HCT116 (cell line): ENCODE measurements at regions not wholly inside any gene's neighbourhood (a gene's known extent, or its start where the extent isn't known, plus 50 kb on each side); places are given as distances from the start of the nearest gene placed in this dataset.

Experiments used
- ATAC-seq: fragments of 200-7000 bp; cut with Tn5 transposase; 2 replicates; pipeline ENCODE4 v1.9.1; 2020; ENCODE audit warnings: mild to moderate bottlenecking, moderate library complexity
- BruUV-seq: library from RNA; stranded (reverse); fragments of 400-500 nt; replicated peaks from 2 replicates; lab custom pipeline; 2021; lab: Mats Ljungman, UMichigan
- CTCF ChIA-PET: fragments of 300-600 bp; sonication (Branson Sonifier 250); formaldehyde crosslinking; loops from one replicate; lab custom pipeline; 2021; ENCODE audit warnings: antibody characterized with exemption; lab: Charles Lee
- POLR2A ChIA-PET: fragments of 300-600, 350-600 bp; sonication (Branson Sonifier 250); formaldehyde crosslinking; loops from one replicate; lab custom pipeline; 2021; ENCODE audit warnings: antibody characterized with exemption; lab: Charles Lee
- RAD21 ChIA-PET, 2 experiments: fragments of 300-600 bp; sonication (Branson Sonifier 250); formaldehyde crosslinking; loops; one replicate each; lab custom pipeline; 2023; ENCODE audit warnings: low total read pairs in 2 of 2; ENCODE audit not compliant: uncharacterized antibody in 2 of 2, unreplicated experiment in 2 of 2, low non-redundant PET in 1 of 2; lab: Charles Lee
- DNase-seq: peaks from one replicate; pipeline ENCODE4 v3.0.0-alpha.2; 2010; ENCODE audit warnings: low read depth, low spot score
- H2AFZ ChIP-seq: fragments of 200-600 bp; shearing (Covaris generic), sonication (generic); 2 replicates; pipeline ENCODE4 v1.6.1; 2017; ENCODE audit warnings: low read depth, mixed run types, mixed read lengths, antibody characterized with exemption, low read length; ENCODE audit not compliant: poor library complexity, severe bottlenecking
- H3K27ac ChIP-seq: 2 replicates; pipeline ENCODE4 v1.5.1; 2012; ENCODE audit warnings: low read depth, low read length
- H3K27me3 ChIP-seq: fragments of 200-600 bp; sonication (generic); 2 replicates; pipeline ENCODE4 v1.6.1; 2016; ENCODE audit warnings: mixed run types, low read length, mixed read lengths; ENCODE audit not compliant: insufficient read depth
- H3K36me3 ChIP-seq, 2 experiments: fragments of 200-500 bp in 1 of 2; fragments of 200-600 bp in 1 of 2; sonication (Bioruptor generic) in 1 of 2; sonication (generic) in 1 of 2; 2 replicates each; pipeline versions ENCODE4 v1.5.1 to v1.6.1; 2014 to 2016; ENCODE audit warnings: low read length in 2 of 2, inconsistent platforms in 1 of 2, mixed read lengths in 1 of 2, mixed run types in 1 of 2; ENCODE audit not compliant: insufficient read depth in 2 of 2, control insufficient read depth in 1 of 2
- H3K4me1 ChIP-seq, 2 experiments: fragments of 200-600 bp in 1 of 2; sonication (generic) in 1 of 2; 2 replicates each; pipeline versions ENCODE4 v1.5.1 to v1.6.1; 2012 to 2017; ENCODE audit warnings: low read length in 2 of 2, inconsistent platforms in 1 of 2, mild to moderate bottlenecking in 1 of 2, mixed read lengths in 1 of 2, mixed run types in 1 of 2, moderate library complexity in 1 of 2; ENCODE audit not compliant: insufficient read depth in 2 of 2, control insufficient read depth in 1 of 2
- H3K4me2 ChIP-seq: fragments of 200-600 bp; sonication (generic); 2 replicates; pipeline ENCODE4 v1.6.1; 2017; ENCODE audit warnings: mixed run types, low read length, mixed read lengths
- H3K4me3 ChIP-seq, 2 experiments: fragments of 200-600 bp in 1 of 2; sonication (generic) in 1 of 2; replicated peaks in 1 of 2; 2 replicates each; pipeline ENCODE4 v1.5.1; 2011 to 2016; ENCODE audit warnings: low read length in 2 of 2, control low read depth in 1 of 2, low read depth in 1 of 2, mild to moderate bottlenecking in 1 of 2, mixed read lengths in 1 of 2, mixed run types in 1 of 2
- H3K79me2 ChIP-seq: fragments of 200-600 bp; sonication (generic); 2 replicates; pipeline ENCODE4 v1.6.1; 2017; ENCODE audit warnings: mild to moderate bottlenecking, mixed run types, low read length, moderate library complexity, mixed read lengths; ENCODE audit not compliant: insufficient read depth
- H3K9ac ChIP-seq: fragments of 200-600 bp; sonication (generic); 2 replicates; pipeline ENCODE4 v1.6.1; 2016; ENCODE audit warnings: low read length, mixed read lengths
- H3K9me2 ChIP-seq: fragments of 200-600 bp; sonication (generic), shearing (Covaris generic); 2 replicates; pipeline ENCODE4 v1.6.1; 2017; ENCODE audit warnings: mixed run types, mild to moderate bottlenecking, moderate library complexity; ENCODE audit not compliant: insufficient read depth
- H3K9me3 ChIP-seq, 2 experiments: fragments of 200-500 bp in 1 of 2; fragments of 200-600 bp in 1 of 2; sonication (Bioruptor generic) in 1 of 2; sonication (generic) in 1 of 2; 2 replicates each; pipeline ENCODE4 v1.6.1; 2014 to 2017; ENCODE audit warnings: low read length in 2 of 2, mixed read lengths in 2 of 2, inconsistent platforms in 1 of 2, low read depth in 1 of 2, mild to moderate bottlenecking in 1 of 2, mixed run types in 1 of 2, moderate library complexity in 1 of 2; ENCODE audit not compliant: control insufficient read depth in 1 of 2, insufficient read depth in 1 of 2
- H4K20me1 ChIP-seq: fragments of 200-600 bp; sonication (generic), shearing (Covaris generic); 2 replicates; pipeline ENCODE4 v1.6.1; 2017; ENCODE audit warnings: mixed run types, mild to moderate bottlenecking, moderate library complexity; ENCODE audit not compliant: insufficient read depth
- CBX3 ChIP-seq: IDR thresholded peaks from 2 replicates; pipeline ENCODE4 v1.6.1; 2012; ENCODE audit warnings: low read depth
- CEBPB ChIP-seq: IDR thresholded peaks from 2 replicates; pipeline ENCODE4 v1.6.1; 2012; ENCODE audit warnings: low read depth
- EGR1 ChIP-seq: IDR thresholded peaks from 2 replicates; pipeline ENCODE4 v1.6.1; 2012; ENCODE audit warnings: low read depth
- ELF1 ChIP-seq: IDR thresholded peaks from 2 replicates; pipeline ENCODE4 v1.6.1; 2012; ENCODE audit warnings: low read depth, borderline replicate concordance
- EZH2 ChIP-seq: fragments of 200-600 bp; sonication (generic); IDR thresholded peaks from 2 replicates; pipeline ENCODE4 v1.6.1; 2017; ENCODE audit warnings: antibody characterized with exemption, mixed run types
- EZH2phosphoT487 ChIP-seq: fragments of 200-600 bp; IDR thresholded peaks from 2 replicates; pipeline ENCODE4 v1.6.1; 2018; ENCODE audit warnings: antibody characterized with exemption, borderline replicate concordance
- FOSL1 ChIP-seq: IDR thresholded peaks from 2 replicates; pipeline ENCODE4 v1.6.1; 2012; ENCODE audit warnings: low read depth
- JUND ChIP-seq: IDR thresholded peaks from 2 replicates; pipeline ENCODE4 v1.6.1; 2012
- POLR2A ChIP-seq: IDR thresholded peaks from 2 replicates; pipeline ENCODE4 v1.7.0; 2011; ENCODE audit warnings: borderline replicate concordance; ENCODE audit not compliant: insufficient read depth, insufficient read length; ENCODE audit errors: extremely low read depth
- POLR2AphosphoS5 ChIP-seq: IDR thresholded peaks from 2 replicates; pipeline ENCODE4 v1.6.1; 2011; ENCODE audit warnings: mild to moderate bottlenecking, low read depth, low read length, moderate library complexity
- RAD21 ChIP-seq: IDR thresholded peaks from 2 replicates; pipeline ENCODE4 v1.6.1; 2012; ENCODE audit warnings: low read depth, mild to moderate bottlenecking
- SIN3A ChIP-seq: IDR thresholded peaks from 2 replicates; pipeline ENCODE4 v1.6.1; 2012; ENCODE audit warnings: low read depth
- SP1 ChIP-seq: IDR thresholded peaks from 2 replicates; pipeline ENCODE4 v1.6.1; 2012; ENCODE audit warnings: low read depth
- SRF ChIP-seq: IDR thresholded peaks from 2 replicates; pipeline ENCODE4 v1.6.1; 2012; ENCODE audit warnings: low read depth
- TCF7L2 ChIP-seq: IDR thresholded peaks from 2 replicates; pipeline ENCODE4 v1.7.0; 2011; ENCODE audit warnings: borderline replicate concordance, inconsistent platforms; ENCODE audit not compliant: insufficient read depth, insufficient read length; ENCODE audit errors: extremely low read depth
- YY1 ChIP-seq: IDR thresholded peaks from 2 replicates; pipeline ENCODE4 v1.6.1; 2011; ENCODE audit warnings: low read length, low read depth, moderate library complexity, mild to moderate bottlenecking; ENCODE audit not compliant: insufficient replicate concordance; ENCODE audit errors: extremely low read depth
- ZFX ChIP-seq: fragments of 450-650 bp; IDR thresholded peaks from 2 replicates; pipeline ENCODE4 v1.6.1; 2017
- ZNF274 ChIP-seq: fragments of 200-500 bp; sonication (Bioruptor generic); IDR thresholded peaks from 2 replicates; pipeline ENCODE4 v1.6.1; 2014; ENCODE audit warnings: mild to moderate bottlenecking, low read depth, low read length, inconsistent platforms
- intact Hi-C: fragments of 100-400 bp; cut with micrococcal nuclease; formaldehyde crosslinking; loops from 2 replicates; pipeline ENCODE4 v1.10.0; 2022
- TF ChIP-seq, protein P1 (sequence below): IDR thresholded peaks from 2 replicates; pipeline ENCODE4 v1.6.1; 2011; ENCODE audit warnings: mild to moderate bottlenecking, low read length, moderate library complexity; ENCODE audit not compliant: insufficient replicate concordance; ENCODE audit errors: extremely low read depth
- TF ChIP-seq, protein P2 (sequence below): IDR thresholded peaks from 2 replicates; pipeline ENCODE4 v1.6.1; 2012

DNA sequence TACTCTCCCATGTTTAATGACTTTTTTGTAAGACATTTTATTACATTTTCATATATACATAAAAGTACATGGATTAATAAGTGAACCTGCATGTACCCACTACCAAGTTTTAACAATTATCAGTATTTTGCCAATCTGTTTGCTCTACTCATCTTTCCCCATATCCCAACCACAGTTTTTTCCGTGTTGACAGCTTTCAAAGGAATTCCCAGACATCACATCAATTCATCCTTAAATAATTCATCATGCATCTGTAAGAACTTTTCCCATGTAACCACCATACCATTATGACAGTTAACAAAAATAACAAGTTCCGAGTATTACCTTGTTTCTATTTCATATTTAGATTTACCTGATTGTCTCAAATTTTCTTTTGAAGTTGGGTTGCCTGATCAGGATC lies 436.7 kb downstream of the PDCD6IP start:
- no peaks in the 10 kb centered on the region for H4K20me1 ChIP-seq
- ChIA-PET CTCF (no interaction called here), POLR2A (no interaction called here)
- H3K9me2 ChIP-seq: no peaks in the 10 kb centered on the region
- H2AFZ ChIP-seq: no peak overlapping the region
- H3K9me3 ChIP-seq: no peaks in the 10 kb centered on the region
- DNase-seq: no peak
- no peak overlapping the region for H3K4me2 ChIP-seq
- H3K79me2 ChIP-seq: no peaks in the 10 kb centered on the region
- BruUV-seq: no TSS peak
- no peaks in the 10 kb centered on the region for H3K4me1 ChIP-seq
- no peak overlapping the region for H3K27ac ChIP-seq
- intact Hi-C loops: no loop called here
- no peak for TF ChIP-seq SP1
- TF ChIP-seq YY1: no peak
- no peak for TF ChIP-seq ELF1
- TF ChIP-seq, protein P1, sequence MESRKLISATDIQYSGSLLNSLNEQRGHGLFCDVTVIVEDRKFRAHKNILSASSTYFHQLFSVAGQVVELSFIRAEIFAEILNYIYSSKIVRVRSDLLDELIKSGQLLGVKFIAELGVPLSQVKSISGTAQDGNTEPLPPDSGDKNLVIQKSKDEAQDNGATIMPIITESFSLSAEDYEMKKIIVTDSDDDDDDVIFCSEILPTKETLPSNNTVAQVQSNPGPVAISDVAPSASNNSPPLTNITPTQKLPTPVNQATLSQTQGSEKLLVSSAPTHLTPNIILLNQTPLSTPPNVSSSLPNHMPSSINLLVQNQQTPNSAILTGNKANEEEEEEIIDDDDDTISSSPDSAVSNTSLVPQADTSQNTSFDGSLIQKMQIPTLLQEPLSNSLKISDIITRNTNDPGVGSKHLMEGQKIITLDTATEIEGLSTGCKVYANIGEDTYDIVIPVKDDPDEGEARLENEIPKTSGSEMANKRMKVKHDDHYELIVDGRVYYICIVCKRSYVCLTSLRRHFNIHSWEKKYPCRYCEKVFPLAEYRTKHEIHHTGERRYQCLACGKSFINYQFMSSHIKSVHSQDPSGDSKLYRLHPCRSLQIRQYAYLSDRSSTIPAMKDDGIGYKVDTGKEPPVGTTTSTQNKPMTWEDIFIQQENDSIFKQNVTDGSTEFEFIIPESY: no peak
- TF ChIP-seq POLR2A: no peak
- TF ChIP-seq FOSL1: no peak
- no peak for TF ChIP-seq CEBPB
- no peak for TF ChIP-seq CBX3
- no peak for TF ChIP-seq EZH2phosphoT487
- no peak for TF ChIP-seq ZNF274
- no peak for TF ChIP-seq ZFX
- TF ChIP-seq RAD21: no peak
- no peak for TF ChIP-seq TCF7L2
- TF ChIP-seq POLR2AphosphoS5: no peak
- no peak for TF ChIP-seq JUND
- TF ChIP-seq SIN3A: no peak
- TF ChIP-seq, protein P2, sequence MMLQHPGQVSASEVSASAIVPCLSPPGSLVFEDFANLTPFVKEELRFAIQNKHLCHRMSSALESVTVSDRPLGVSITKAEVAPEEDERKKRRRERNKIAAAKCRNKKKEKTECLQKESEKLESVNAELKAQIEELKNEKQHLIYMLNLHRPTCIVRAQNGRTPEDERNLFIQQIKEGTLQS: no peak
- TF ChIP-seq SRF: no peak
- TF ChIP-seq EGR1: no peak
- TF ChIP-seq EZH2: no peak
- TF ChIP-seq, all 23 proteins: peak for 0
- no peak overlapping the region for H3K9ac ChIP-seq
- RAD21 ChIA-PET: no interaction called here
- 0 out of 2 replicates have a peak, but pooled peaks cover 9% of the 10 kb centered on the region for H3K27me3 ChIP-seq
- ATAC-seq: no peak
- H3K36me3 ChIP-seq: no peaks in the 10 kb centered on the region
- no peak overlapping the region for H3K4me3 ChIP-seq
